ENCODE measurements at regions not wholly inside any gene's neighbourhood (a gene's known extent, or its start where the extent isn't known, plus 50 kb on each side); places are given as distances from the start of the nearest gene placed in this dataset.

DNA sequence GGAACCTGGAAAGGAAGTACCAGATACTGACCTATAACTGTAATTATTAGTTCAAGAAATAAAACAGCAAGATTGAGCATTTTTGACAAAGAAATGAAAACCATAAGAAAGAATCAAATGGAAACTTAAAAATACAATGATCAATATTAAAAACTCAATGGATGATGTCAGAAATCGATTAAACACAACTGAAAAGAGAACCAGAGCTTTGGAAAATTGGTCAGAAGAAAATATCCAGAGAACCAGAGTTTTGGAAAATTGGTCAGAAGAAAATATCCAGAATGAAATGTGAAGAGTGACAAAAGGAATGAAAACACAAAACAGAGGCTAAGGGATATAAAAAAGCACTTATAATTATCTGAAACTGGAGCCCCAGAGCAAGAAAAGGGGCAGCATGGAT is 438.6 kb downstream of the AJAP1 start:
- H3K36me3 ChIP-seq (ENCODE audit: control insufficient read depth, low read depth, low read length), result no peaks in the 10 kb centered on the region
- H3K27ac ChIP-seq (ENCODE audit: low read length), result no peak overlapping the region
- no peaks in the 10 kb centered on the region for H3K27me3 ChIP-seq (ENCODE audit: control insufficient read depth, insufficient read depth, low read length)
- H3K9me3 ChIP-seq (ENCODE audit: control insufficient read depth, low read depth, low read length), result peaks cover 27% of the 10 kb centered on the region
- H3K4me1 ChIP-seq (ENCODE audit: control insufficient read depth, low read depth, low read length), result no peaks in the 10 kb centered on the region
- no peak overlapping the region for H3K9ac ChIP-seq (ENCODE audit: low read length)
- no peak overlapping the region for H3K4me3 ChIP-seq (ENCODE audit: low read length)

- Histone ChIP-seq H3K27ac (ENCODE audit: low read length) (no peak overlapping the region), H3K36me3 (ENCODE audit: control insufficient read depth, low read depth, low read length) (no peaks in the 10 kb centered on the region), H3K9ac (ENCODE audit: low read length) (no peak overlapping the region), H3K9me3 (ENCODE audit: control insufficient read depth, low read depth, low read length) (no peaks in the 10 kb centered on the region), H3K27me3 (ENCODE audit: control insufficient read depth, insufficient read depth, low read length) (no peaks in the 10 kb centered on the region), H3K4me1 (ENCODE audit: control insufficient read depth, low read depth, low read length) (no peaks in the 10 kb centered on the region), H3K4me3 (ENCODE audit: low read length) (no peak overlapping the region)
Measured at GRCh38 chr1:5084676-5085075, 430.3 kb downstream of the AJAP1 start.

DNA sequence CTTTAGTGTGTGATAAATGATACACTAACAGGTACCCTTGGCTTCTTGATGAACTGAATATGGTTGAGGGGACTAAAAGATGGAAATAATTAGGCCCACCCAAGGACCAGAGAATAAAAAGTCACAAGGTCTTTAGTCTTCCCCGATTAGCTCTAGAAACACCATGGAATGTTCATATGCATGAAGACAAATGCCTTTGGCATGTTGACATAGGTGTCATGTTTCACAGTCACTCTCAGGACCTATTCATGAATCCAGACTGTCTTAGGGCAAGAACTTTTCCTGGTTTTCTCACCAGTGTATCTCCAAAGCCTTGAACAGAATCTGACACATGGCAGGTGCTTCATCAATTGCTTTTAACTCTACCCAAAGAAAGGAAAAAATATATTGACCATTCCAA is 412.8 kb downstream of the AJAP1 start:
- Histone ChIP-seq H3K27me3 (ENCODE audit: control insufficient read depth, insufficient read depth, low read length) (no peaks in the 10 kb centered on the region), H3K4me3 (ENCODE audit: low read length) (no peak overlapping the region), H3K9me3 (ENCODE audit: control insufficient read depth, low read depth, low read length) (no peaks in the 10 kb centered on the region), H3K36me3 (ENCODE audit: control insufficient read depth, low read depth, low read length) (no peaks in the 10 kb centered on the region), H3K27ac (ENCODE audit: low read length) (no peak overlapping the region), H3K9ac (ENCODE audit: low read length) (no peak overlapping the region), H3K4me1 (ENCODE audit: control insufficient read depth, low read depth, low read length) (peaks cover 13% of the 10 kb centered on the region)

DNA sequence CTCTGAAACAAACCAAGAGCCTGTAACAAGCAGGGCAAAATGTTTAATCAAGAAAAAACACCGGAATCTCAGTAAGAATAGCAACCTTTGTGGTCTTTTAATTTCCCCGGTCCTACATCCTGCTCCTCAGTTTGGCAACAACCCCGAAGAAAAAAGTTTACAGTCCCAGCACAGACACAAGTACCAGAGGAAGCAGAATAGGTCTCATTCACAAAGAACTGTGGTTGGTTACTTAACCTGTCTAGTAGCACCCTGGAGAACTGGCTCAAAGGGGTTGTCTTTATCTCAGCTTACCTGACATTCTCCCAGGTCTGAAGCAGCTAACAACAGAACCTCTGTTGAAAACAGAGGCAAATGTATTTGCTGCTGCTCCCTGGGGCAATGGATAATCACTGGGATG is 399.3 kb downstream of the AJAP1 start:
- H3K27me3 ChIP-seq (ENCODE audit: control insufficient read depth, insufficient read depth, low read length), result no peaks in the 10 kb centered on the region
- no peak overlapping the region for H3K9ac ChIP-seq (ENCODE audit: low read length)

DNA sequence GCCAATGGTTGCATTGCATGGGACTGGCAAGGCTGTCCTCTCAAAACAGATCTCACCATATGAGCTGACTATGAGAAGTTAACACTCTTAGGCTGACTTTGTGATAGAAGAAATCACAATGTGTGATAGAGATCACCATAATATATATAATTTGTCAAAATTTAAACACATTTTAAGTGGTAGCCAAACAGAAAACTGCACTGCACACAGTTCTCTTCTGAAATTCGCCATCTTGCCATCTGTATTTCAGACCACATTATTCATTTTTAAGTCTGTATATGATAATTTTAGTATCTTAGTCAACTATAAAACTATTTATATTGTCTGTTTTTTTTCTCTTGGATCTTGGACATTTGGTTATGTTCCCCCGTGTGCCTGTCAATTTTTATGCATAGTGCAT is 374.7 kb downstream of the AJAP1 start:
- Histone ChIP-seq H3K9me3 (ENCODE audit: control insufficient read depth, low read depth, low read length) (no peaks in the 10 kb centered on the region), H3K9ac (ENCODE audit: low read length) (no peak overlapping the region), H3K4me1 (ENCODE audit: control insufficient read depth, low read depth, low read length) (no peaks in the 10 kb centered on the region), H3K27me3 (ENCODE audit: control insufficient read depth, insufficient read depth, low read length) (no peaks in the 10 kb centered on the region), H3K4me3 (ENCODE audit: low read length) (no peak overlapping the region), H3K36me3 (ENCODE audit: control insufficient read depth, low read depth, low read length) (no peaks in the 10 kb centered on the region), H3K27ac (ENCODE audit: low read length) (no peak overlapping the region)

More for the DNA sequence above, 399.3 kb downstream of the AJAP1 start:
- H3K9me3 ChIP-seq (ENCODE audit: control insufficient read depth, low read depth, low read length), result peaks cover 4% of the 10 kb centered on the region
- H3K27ac ChIP-seq (ENCODE audit: low read length), result no peak overlapping the region
- H3K4me1 ChIP-seq (ENCODE audit: control insufficient read depth, low read depth, low read length), result peaks cover 8% of the 10 kb centered on the region
- no peaks in the 10 kb centered on the region for H3K36me3 ChIP-seq (ENCODE audit: control insufficient read depth, low read depth, low read length)
- H3K4me3 ChIP-seq (ENCODE audit: low read length), result no peak overlapping the region

GRCh38 chr1:5012249-5012648 is 357.8 kb downstream of the AJAP1 start:
- Histone ChIP-seq H3K4me3 (ENCODE audit: low read length) (no peak overlapping the region), H3K27me3 (ENCODE audit: control insufficient read depth, insufficient read depth, low read length) (no peaks in the 10 kb centered on the region), H3K9me3 (ENCODE audit: control insufficient read depth, low read depth, low read length) (no peaks in the 10 kb centered on the region), H3K4me1 (ENCODE audit: control insufficient read depth, low read depth, low read length) (no peaks in the 10 kb centered on the region), H3K9ac (ENCODE audit: low read length) (no peak overlapping the region), H3K36me3 (ENCODE audit: control insufficient read depth, low read depth, low read length) (no peaks in the 10 kb centered on the region), H3K27ac (ENCODE audit: low read length) (no peak overlapping the region)

DNA sequence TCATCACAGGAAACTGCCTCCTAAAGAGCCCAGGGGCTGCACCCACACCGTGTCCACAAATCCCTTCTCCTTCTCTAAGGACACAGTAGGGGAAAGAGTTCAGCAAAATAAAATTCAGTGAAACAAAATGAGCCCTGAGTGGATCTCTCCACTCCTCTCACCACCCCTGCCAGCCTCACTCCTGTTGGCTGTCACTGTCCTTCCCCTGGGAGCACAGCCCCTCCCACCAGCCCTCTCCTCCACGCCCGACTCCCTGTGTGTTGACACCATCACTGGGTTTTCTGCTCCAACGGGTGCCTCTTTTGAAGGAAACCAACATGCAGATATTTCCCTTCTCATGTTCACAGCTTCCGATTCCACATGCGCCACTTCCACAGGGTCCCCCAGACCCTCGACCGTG is 356.2 kb downstream of the AJAP1 start:
- Histone ChIP-seq H3K27me3 (ENCODE audit: control insufficient read depth, insufficient read depth, low read length) (no peaks in the 10 kb centered on the region), H3K4me1 (ENCODE audit: control insufficient read depth, low read depth, low read length) (no peaks in the 10 kb centered on the region), H3K9ac (ENCODE audit: low read length) (no peak overlapping the region), H3K36me3 (ENCODE audit: control insufficient read depth, low read depth, low read length) (no peaks in the 10 kb centered on the region), H3K27ac (ENCODE audit: low read length) (no peak overlapping the region), H3K9me3 (ENCODE audit: control insufficient read depth, low read depth, low read length) (peaks cover 4% of the 10 kb centered on the region), H3K4me3 (ENCODE audit: low read length) (no peak overlapping the region)

DNA sequence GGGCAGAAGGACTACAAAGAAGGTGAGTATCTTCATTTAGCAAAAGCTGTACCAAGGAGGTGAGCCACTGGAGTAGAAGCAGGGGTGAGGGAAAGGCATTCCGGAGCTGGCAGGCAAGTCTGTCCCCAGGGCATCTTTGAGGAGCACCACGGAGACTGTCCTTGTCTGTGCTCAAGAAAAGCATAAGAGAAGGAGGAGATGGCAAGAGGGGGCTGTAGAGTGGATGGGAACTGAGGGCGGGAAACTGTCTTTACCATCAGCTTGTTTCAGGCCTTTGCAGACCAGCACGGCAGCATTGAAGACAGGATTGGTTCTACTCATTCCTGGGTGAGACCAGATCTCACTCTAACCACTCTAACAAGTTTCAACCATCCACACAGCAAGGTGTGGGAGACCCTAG is 355.8 kb downstream of the AJAP1 start:
- no peak overlapping the region for H3K27ac ChIP-seq (ENCODE audit: low read length)
- peaks cover 4% of the 10 kb centered on the region for H3K9me3 ChIP-seq (ENCODE audit: control insufficient read depth, low read depth, low read length)
- no peaks in the 10 kb centered on the region for H3K36me3 ChIP-seq (ENCODE audit: control insufficient read depth, low read depth, low read length)
- H3K4me1 ChIP-seq (ENCODE audit: control insufficient read depth, low read depth, low read length), result no peaks in the 10 kb centered on the region
- H3K27me3 ChIP-seq (ENCODE audit: control insufficient read depth, insufficient read depth, low read length), result no peaks in the 10 kb centered on the region
- H3K4me3 ChIP-seq (ENCODE audit: low read length), result no peak overlapping the region
- H3K9ac ChIP-seq (ENCODE audit: low read length), result no peak overlapping the region

DNA sequence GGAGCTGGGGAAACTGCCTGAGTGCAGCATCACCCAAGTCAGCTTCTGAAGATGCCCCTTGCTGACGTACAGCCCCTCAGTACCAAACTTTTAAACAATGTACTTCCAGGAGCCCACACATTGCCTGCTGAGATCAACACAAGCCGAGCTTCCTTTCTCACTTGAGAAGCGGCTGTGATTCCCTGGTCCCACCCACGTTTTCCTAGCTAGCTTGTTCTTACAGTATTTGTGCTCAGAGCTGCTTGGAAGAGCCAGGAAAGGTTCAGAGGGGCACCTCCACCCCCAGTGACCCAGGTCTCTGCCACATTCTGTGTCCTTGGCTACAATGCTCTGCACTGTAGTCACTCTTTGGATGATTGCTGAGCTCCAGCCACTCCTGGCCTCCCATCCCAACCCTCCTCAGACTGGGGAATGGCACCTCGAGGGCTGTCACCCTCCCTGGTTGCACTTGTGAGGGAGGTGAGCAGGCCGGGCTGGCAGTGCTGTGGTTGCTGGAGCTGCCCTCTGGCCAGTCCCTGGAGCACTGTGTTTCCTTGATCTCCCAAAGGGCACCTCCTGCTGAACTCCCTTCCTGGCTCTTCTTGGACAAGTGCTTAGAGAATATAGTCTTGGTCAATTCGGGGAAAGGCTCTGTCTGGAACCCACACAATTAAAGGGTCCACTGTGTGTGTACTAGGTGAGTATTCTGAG is 355.1 kb downstream of the AJAP1 start:
- H3K9ac ChIP-seq (ENCODE audit: low read length), result no peak overlapping the region
- H3K36me3 ChIP-seq (ENCODE audit: control insufficient read depth, low read depth, low read length), result no peaks in the 10 kb centered on the region
- no peaks in the 10 kb centered on the region for H3K4me1 ChIP-seq (ENCODE audit: control insufficient read depth, low read depth, low read length)
- no peaks in the 10 kb centered on the region for H3K27me3 ChIP-seq (ENCODE audit: control insufficient read depth, insufficient read depth, low read length)
- peaks cover 4% of the 10 kb centered on the region for H3K9me3 ChIP-seq (ENCODE audit: control insufficient read depth, low read depth, low read length)
- H3K27ac ChIP-seq (ENCODE audit: low read length), result no peak overlapping the region
- no peak overlapping the region for H3K4me3 ChIP-seq (ENCODE audit: low read length)

GRCh38 chr1:5005171-5005570 is 350.8 kb downstream of the AJAP1 start:
- H3K27me3 ChIP-seq (ENCODE audit: control insufficient read depth, insufficient read depth, low read length), result no peaks in the 10 kb centered on the region
- H3K4me1 ChIP-seq (ENCODE audit: control insufficient read depth, low read depth, low read length), result no peaks in the 10 kb centered on the region
- no peak overlapping the region for H3K4me3 ChIP-seq (ENCODE audit: low read length)
- no peak overlapping the region for H3K9ac ChIP-seq (ENCODE audit: low read length)
- H3K27ac ChIP-seq (ENCODE audit: low read length), result no peak overlapping the region
- H3K36me3 ChIP-seq (ENCODE audit: control insufficient read depth, low read depth, low read length), result no peaks in the 10 kb centered on the region
- H3K9me3 ChIP-seq (ENCODE audit: control insufficient read depth, low read depth, low read length), result peaks cover 4% of the 10 kb centered on the region

DNA sequence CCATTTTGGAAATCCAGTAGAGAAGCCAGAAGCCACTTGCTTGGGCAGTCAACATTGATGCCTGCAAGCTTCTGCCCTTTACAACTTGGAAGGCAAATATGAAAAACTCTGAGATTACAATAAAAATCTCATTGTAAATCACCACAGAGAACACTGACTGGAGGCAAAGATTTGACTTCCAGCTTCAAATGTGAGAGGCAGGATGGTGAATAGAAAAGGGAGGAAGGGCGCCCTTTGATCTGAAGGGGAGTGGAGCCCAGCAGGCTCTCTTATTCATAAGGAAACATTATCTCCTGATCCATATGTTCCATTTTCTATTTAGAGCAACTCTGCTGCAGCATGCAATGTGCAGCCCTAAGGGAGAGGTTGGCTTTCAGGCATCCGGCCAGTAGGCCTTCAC is 348.3 kb downstream of the AJAP1 start:
- H3K4me3 ChIP-seq (ENCODE audit: low read length), result no peak overlapping the region
- no peaks in the 10 kb centered on the region for H3K36me3 ChIP-seq (ENCODE audit: control insufficient read depth, low read depth, low read length)
- no peaks in the 10 kb centered on the region for H3K4me1 ChIP-seq (ENCODE audit: control insufficient read depth, low read depth, low read length)
- H3K9ac ChIP-seq (ENCODE audit: low read length), result no peak overlapping the region
- peaks cover 4% of the 10 kb centered on the region for H3K9me3 ChIP-seq (ENCODE audit: control insufficient read depth, low read depth, low read length)
- no peaks in the 10 kb centered on the region for H3K27me3 ChIP-seq (ENCODE audit: control insufficient read depth, insufficient read depth, low read length)
- no peak overlapping the region for H3K27ac ChIP-seq (ENCODE audit: low read length)

DNA sequence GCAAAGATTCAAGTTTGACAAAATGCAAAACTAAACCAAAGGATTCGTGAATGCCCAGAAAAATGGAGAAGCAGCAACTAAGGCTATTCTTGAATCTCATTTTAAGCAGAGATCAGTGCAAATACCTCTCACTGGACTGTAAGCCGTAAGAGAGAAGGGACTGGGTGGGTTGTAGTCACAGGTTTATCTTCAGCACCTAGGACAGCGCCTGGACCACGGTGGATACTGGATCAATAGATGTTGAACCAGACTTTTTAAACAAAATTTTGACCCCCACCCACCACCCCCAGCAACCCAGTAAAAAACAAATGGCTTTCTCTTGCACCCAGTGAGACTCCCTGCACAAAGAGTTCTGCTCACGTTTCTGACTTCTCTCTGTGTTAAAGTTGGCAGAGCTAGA is 347.1 kb downstream of the AJAP1 start:
- Histone ChIP-seq H3K27ac (ENCODE audit: low read length) (no peak overlapping the region), H3K9ac (ENCODE audit: low read length) (no peak overlapping the region), H3K27me3 (ENCODE audit: control insufficient read depth, insufficient read depth, low read length) (no peaks in the 10 kb centered on the region), H3K36me3 (ENCODE audit: control insufficient read depth, low read depth, low read length) (no peaks in the 10 kb centered on the region), H3K4me3 (ENCODE audit: low read length) (no peak overlapping the region), H3K9me3 (ENCODE audit: control insufficient read depth, low read depth, low read length) (peaks cover 4% of the 10 kb centered on the region), H3K4me1 (ENCODE audit: control insufficient read depth, low read depth, low read length) (no peaks in the 10 kb centered on the region)
